ENCODE measurements at regions not wholly inside any gene's neighbourhood (a gene's known extent, or its start where the extent isn't known, plus 50 kb on each side); places are given as distances from the start of the nearest gene placed in this dataset.

- DNase-seq (ENCODE audit: extremely low read depth, low read depth) = no peak
- TF ChIP-seq, protein P1, sequence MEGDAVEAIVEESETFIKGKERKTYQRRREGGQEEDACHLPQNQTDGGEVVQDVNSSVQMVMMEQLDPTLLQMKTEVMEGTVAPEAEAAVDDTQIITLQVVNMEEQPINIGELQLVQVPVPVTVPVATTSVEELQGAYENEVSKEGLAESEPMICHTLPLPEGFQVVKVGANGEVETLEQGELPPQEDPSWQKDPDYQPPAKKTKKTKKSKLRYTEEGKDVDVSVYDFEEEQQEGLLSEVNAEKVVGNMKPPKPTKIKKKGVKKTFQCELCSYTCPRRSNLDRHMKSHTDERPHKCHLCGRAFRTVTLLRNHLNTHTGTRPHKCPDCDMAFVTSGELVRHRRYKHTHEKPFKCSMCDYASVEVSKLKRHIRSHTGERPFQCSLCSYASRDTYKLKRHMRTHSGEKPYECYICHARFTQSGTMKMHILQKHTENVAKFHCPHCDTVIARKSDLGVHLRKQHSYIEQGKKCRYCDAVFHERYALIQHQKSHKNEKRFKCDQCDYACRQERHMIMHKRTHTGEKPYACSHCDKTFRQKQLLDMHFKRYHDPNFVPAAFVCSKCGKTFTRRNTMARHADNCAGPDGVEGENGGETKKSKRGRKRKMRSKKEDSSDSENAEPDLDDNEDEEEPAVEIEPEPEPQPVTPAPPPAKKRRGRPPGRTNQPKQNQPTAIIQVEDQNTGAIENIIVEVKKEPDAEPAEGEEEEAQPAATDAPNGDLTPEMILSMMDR (IDR thresholded peaks at IDR 0.05; ENCODE audit: low read depth, low read length) = no peak
Observed at GRCh38 chr17:73821665-73822064, 177.4 kb upstream of the SDK2 start.

DNA sequence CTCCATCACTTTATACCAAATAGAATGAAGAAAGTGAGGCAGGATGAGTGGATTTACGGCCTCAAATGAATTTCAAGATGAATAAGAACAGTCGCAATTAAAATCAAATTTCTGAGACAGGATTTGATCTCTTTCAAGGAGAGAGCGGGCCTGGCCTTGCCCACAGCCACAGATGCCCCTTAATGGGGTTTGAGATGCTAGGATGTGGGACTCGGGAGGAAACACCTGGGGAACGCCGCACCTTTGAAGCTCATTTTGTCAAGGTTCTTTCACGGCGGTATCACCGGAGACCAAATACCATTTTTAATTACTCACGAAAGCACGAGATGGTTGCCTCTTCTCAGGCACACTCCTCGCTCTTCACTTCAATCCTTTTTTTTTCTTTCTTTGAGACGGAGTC is 178.1 kb upstream of the SDK2 start:
- no peak for DNase-seq (ENCODE audit: extremely low read depth, low read depth)
- TF ChIP-seq, protein P1 (IDR thresholded peaks at IDR 0.05; ENCODE audit: low read depth, low read length) = no peak

DNA sequence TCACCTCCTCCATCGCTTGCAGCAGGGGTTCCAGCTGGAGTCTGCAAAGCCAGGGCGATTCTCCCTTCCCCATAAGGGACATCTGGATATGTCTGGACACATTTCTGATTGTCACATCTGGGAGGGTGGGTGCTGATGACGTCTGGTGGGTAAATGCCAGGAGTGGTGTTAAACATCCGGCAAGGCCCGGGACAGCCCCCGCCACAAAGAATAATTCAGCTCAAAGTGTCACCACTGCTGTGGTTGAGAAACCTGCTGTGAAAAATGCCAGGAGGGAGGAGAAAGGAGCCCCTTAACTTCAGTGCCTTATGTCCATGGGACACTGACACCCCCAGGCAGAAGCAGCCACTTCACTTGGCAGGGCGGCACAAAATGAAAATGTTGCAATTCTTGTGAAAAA is 179.4 kb upstream of the SDK2 start:
- TF ChIP-seq, protein P1 (IDR thresholded peaks at IDR 0.05; ENCODE audit: low read depth, low read length) = no peak
- no peak for DNase-seq (ENCODE audit: extremely low read depth, low read depth)

DNA sequence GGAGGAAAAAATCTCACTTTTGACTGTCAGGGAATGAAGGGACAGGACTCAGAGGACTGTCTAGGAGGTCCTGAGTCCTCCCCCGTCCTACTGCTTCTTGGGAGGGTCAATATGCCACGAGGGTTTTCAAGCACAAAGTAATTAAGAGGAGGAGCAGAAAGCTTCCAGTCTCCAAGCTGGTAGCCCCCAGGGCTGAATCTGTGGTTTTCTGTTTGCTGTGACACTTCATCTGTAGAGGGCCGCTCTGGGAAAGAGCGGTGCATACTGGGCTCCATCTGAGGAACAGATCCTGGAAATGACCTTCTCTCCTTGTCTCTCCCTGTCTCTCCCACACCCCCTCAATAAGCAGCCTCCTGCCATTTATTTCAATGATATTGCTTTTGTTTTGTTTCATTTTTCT is 180.1 kb upstream of the SDK2 start:
- DNase-seq (ENCODE audit: extremely low read depth, low read depth) = no peak
- TF ChIP-seq, protein P1 (IDR thresholded peaks at IDR 0.05; ENCODE audit: low read depth, low read length) = no peak

- TF ChIP-seq, protein P1 (IDR thresholded peaks at IDR 0.05; ENCODE audit: low read depth, low read length) = no peak
- no peak for DNase-seq (ENCODE audit: extremely low read depth, low read depth)
Observed at GRCh38 chr17:73826181-73826871, 182.1 kb upstream of the SDK2 start.

- TF ChIP-seq, protein P1 (IDR thresholded peaks at IDR 0.05; ENCODE audit: low read depth, low read length) = no peak
- no peak for DNase-seq (ENCODE audit: extremely low read depth, low read depth)
Observed at GRCh38 chr17:73826872-73827228, 182.6 kb upstream of the SDK2 start.

DNA sequence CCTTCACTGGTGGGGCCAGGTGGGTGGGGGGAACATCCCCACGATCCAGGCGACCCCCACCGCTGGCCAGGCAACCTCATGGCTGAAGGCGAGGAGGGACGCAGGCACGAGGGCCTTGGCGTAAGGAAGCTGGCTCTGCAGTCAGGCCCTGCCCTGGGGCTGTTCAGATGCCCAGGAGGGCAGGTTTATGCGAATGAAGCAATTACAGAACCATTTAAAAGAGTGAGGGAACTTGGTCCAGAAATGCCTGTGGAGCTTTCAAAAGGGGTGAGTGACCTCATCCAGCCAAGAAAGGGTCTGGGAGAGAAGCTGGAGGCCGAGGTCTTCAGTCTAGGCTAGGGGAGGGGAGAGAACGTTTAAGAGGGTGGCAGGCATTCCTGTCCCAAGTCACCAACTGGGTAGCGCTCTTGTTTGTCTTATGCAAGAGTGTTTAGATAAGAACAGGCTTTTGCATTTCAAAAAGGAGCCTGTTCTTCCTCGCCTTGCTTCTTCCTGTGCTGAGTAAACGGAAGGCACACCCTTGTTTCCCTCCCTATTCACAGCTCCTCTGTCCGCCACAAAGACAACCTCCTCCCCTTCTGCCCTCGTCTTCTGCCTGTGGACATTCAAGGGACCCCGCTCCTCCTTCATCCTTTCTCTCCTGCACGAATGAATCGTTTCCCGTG is 183.5 kb upstream of the SDK2 start:
- TF ChIP-seq, protein P1 (IDR thresholded peaks at IDR 0.05; ENCODE audit: low read depth, low read length) = no peak
- no peak for DNase-seq (ENCODE audit: extremely low read depth, low read depth)
